GM23338 (cell line): ENCODE measurements at regions not wholly inside any gene's neighbourhood (a gene's known extent, or its start where the extent isn't known, plus 50 kb on each side); places are given as distances from the start of the nearest gene placed in this dataset.

Source experiments
- CTCF ChIP-seq, 2 experiments: fragments of 200-600 bp in 1 of 2; sonication (generic) in 1 of 2; conservative IDR thresholded peaks; 2 replicates each; pipeline versions ENCODE4 v1.5.1 to v1.6.1; 2016 to 2017; ENCODE audit warnings: antibody characterized with exemption in 2 of 2, low read depth in 2 of 2, mild to moderate bottlenecking in 2 of 2, moderate library complexity in 1 of 2
- ETS1 ChIP-seq: IDR thresholded peaks from 2 replicates; pipeline ENCODE4 v1.6.1; 2016; ENCODE audit warnings: antibody characterized with exemption
- EZH2 ChIP-seq: fragments of 200-600 bp; sonication (generic); IDR thresholded peaks from one replicate; pipeline ENCODE4 v1.8.0; 2017; ENCODE audit warnings: antibody characterized with exemption, mild to moderate bottlenecking, low read depth; ENCODE audit not compliant: unreplicated experiment
- EZH2phosphoT487 ChIP-seq: fragments of 200-600 bp; sonication (generic); IDR thresholded peaks from one replicate; pipeline ENCODE4 v1.8.1; 2018; ENCODE audit warnings: antibody characterized with exemption; ENCODE audit not compliant: unreplicated experiment
- POLR2AphosphoS5 ChIP-seq: IDR thresholded peaks from 2 replicates; pipeline ENCODE4 v1.6.1; 2016; ENCODE audit warnings: antibody characterized with exemption, low read depth
- REST ChIP-seq: IDR thresholded peaks from one replicate; pipeline ENCODE4 v1.6.1; 2018; ENCODE audit warnings: antibody characterized with exemption; ENCODE audit not compliant: unreplicated experiment
- ZNF331 ChIP-seq: fragments of 250-450 bp; sonication (Bioruptor Pico); IDR thresholded peaks from 2 replicates; pipeline ENCODE4 v1.5.0; 2020; ENCODE audit warnings: low read depth, mild to moderate bottlenecking, moderate library complexity

GRCh38 chr1:213649373-213649772 is 338.4 kb upstream of the PROX1 start:
- TF ChIP-seq EZH2: no peak
- no peak for TF ChIP-seq CTCF (conservative IDR thresholded peaks at IDR 0.05; ENCODE audit: low read depth in 2 of 2)
- no peak for TF ChIP-seq EZH2phosphoT487
- TF ChIP-seq ETS1: no peak
- no peak for TF ChIP-seq REST
- TF ChIP-seq POLR2AphosphoS5: no peak
- no peak for TF ChIP-seq ZNF331
